ENCODE measurements at regions not wholly inside any gene's neighbourhood (a gene's known extent, or its start where the extent isn't known, plus 50 kb on each side); places are given as distances from the start of the nearest gene placed in this dataset.

DNA sequence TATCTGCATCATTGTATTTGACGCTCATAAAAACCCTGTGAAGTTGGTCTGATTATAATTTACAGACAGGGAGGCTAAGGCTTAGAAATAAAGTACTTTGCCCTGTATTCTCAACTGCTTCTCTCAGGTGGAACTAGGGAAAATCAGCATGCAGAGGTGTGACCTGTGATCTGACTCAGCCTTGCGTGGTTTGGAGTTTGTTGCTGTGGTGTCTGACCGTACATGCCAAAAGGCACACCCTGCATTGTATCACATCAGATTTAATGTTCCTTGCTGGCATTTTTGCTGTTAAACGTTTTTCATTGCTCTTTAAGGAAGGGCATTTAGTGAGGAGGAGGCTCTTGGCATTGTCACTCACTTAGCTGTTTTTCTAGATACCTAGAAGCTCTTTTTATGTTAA, 58.8 kb upstream of the C1QTNF9B start:
- H3K4me3 ChIP-seq (ENCODE audit: control insufficient read depth in 1 of 7, extremely low read depth in 1 of 7, insufficient read depth in 4 of 7, low read depth in 2 of 7, low read length in 6 of 7), result no peak overlapping the region
- H3K27me3 ChIP-seq (replicated peaks in 2 of 5; ENCODE audit: control insufficient read depth in 4 of 5, insufficient read depth in 5 of 5, low read length in 4 of 5), result peaks cover 0 to 8% (median 0%) of the 10 kb centered on the region in 5 experiments
- H3K9me3 ChIP-seq (ENCODE audit: control extremely low read depth in 1 of 5, control insufficient read depth in 4 of 5, insufficient read depth in 2 of 5, low read depth in 1 of 5, low read length in 4 of 5), result no peaks in the 10 kb centered on the region
- H3K27ac ChIP-seq (ENCODE audit: insufficient read depth in 1 of 2, low read depth in 1 of 2, low read length in 2 of 2, poor library complexity in 1 of 2, severe bottlenecking in 2 of 2), result no peak overlapping the region
- H3K4me1 ChIP-seq (ENCODE audit: control extremely low read depth in 1 of 4, control insufficient read depth in 4 of 4, insufficient read depth in 4 of 4, low read length in 3 of 4), result no peaks in the 10 kb centered on the region
- WGBS (ENCODE audit: insufficient coverage), result 70% methylated on average over 2 of the region's 4 CpGs
- no peaks in the 10 kb centered on the region for H3K36me3 ChIP-seq (ENCODE audit: control insufficient read depth in 4 of 4, insufficient read depth in 4 of 4, low read length in 3 of 4)
- ChIA-PET POLR2A (no interaction called here), CTCF (interaction anchor here (0.8 to 1.2 kb wide), 3 partner anchors 9 to 64 kb away, joined by 3 to 6 read pairs (median 3); no protein-coding TSS in a partner anchor)
- DNase-seq, result no peak

GRCh38 chr13:23957981-23958380, 60.7 kb upstream of the C1QTNF9B start:
- H3K36me3 ChIP-seq (ENCODE audit: control insufficient read depth in 4 of 4, insufficient read depth in 4 of 4, low read length in 3 of 4), result no peaks in the 10 kb centered on the region
- H3K9me3 ChIP-seq (ENCODE audit: control extremely low read depth in 1 of 5, control insufficient read depth in 4 of 5, insufficient read depth in 2 of 5, low read depth in 1 of 5, low read length in 4 of 5), result no peaks in the 10 kb centered on the region
- ChIA-PET POLR2A (no interaction called here), CTCF (interaction anchor here (0.8 to 2.6 kb wide), 5 partner anchors 9 to 80 kb away, joined by 3 to 14 read pairs (median 3); no protein-coding TSS in a partner anchor)
- H3K27me3 ChIP-seq (replicated peaks in 2 of 5; ENCODE audit: control insufficient read depth in 4 of 5, insufficient read depth in 5 of 5, low read length in 4 of 5), result peaks cover 0 to 8% (median 0%) of the 10 kb centered on the region in 5 experiments
- WGBS (ENCODE audit: insufficient coverage), result 100% methylated on average over 1 of the region's 4 CpGs
- no peak overlapping the region for H3K27ac ChIP-seq (ENCODE audit: insufficient read depth in 1 of 2, low read depth in 1 of 2, low read length in 2 of 2, poor library complexity in 1 of 2, severe bottlenecking in 2 of 2)
- H3K4me3 ChIP-seq (ENCODE audit: control insufficient read depth in 1 of 7, extremely low read depth in 1 of 7, insufficient read depth in 4 of 7, low read depth in 2 of 7, low read length in 6 of 7), result no peak overlapping the region
- DNase-seq, result no peak
- H3K4me1 ChIP-seq (ENCODE audit: control extremely low read depth in 1 of 4, control insufficient read depth in 4 of 4, insufficient read depth in 4 of 4, low read length in 3 of 4), result no peaks in the 10 kb centered on the region

GRCh38 chr13:23959231-23959862, 62.0 kb upstream of the C1QTNF9B start:
- peaks cover 0 to 8% (median 0%) of the 10 kb centered on the region in 5 experiments for H3K27me3 ChIP-seq (replicated peaks in 2 of 5; ENCODE audit: control insufficient read depth in 4 of 5, insufficient read depth in 5 of 5, low read length in 4 of 5)
- no peak for DNase-seq
- no peak overlapping the region for H3K4me3 ChIP-seq (ENCODE audit: control insufficient read depth in 1 of 7, extremely low read depth in 1 of 7, insufficient read depth in 4 of 7, low read depth in 2 of 7, low read length in 6 of 7)
- no peaks in the 10 kb centered on the region for H3K4me1 ChIP-seq (ENCODE audit: control extremely low read depth in 1 of 4, control insufficient read depth in 4 of 4, insufficient read depth in 4 of 4, low read length in 3 of 4)
- no CpG with 5 or more reads among the region's 2 CpGs for WGBS (ENCODE audit: insufficient coverage)
- no peaks in the 10 kb centered on the region for H3K36me3 ChIP-seq (ENCODE audit: control insufficient read depth in 4 of 4, insufficient read depth in 4 of 4, low read length in 3 of 4)
- H3K9me3 ChIP-seq (ENCODE audit: control extremely low read depth in 1 of 5, control insufficient read depth in 4 of 5, insufficient read depth in 2 of 5, low read depth in 1 of 5, low read length in 4 of 5), result no peaks in the 10 kb centered on the region
- CTCF ChIA-PET, result interaction anchor here (0.6 to 4.3 kb wide), 10 partner anchors 8 to 81 kb away, joined by 3 to 32 read pairs (median 3); no protein-coding TSS in a partner anchor
- H3K27ac ChIP-seq (ENCODE audit: insufficient read depth in 1 of 2, low read depth in 1 of 2, low read length in 2 of 2, poor library complexity in 1 of 2, severe bottlenecking in 2 of 2), result no peak overlapping the region
- POLR2A ChIA-PET, result no interaction called here

DNA sequence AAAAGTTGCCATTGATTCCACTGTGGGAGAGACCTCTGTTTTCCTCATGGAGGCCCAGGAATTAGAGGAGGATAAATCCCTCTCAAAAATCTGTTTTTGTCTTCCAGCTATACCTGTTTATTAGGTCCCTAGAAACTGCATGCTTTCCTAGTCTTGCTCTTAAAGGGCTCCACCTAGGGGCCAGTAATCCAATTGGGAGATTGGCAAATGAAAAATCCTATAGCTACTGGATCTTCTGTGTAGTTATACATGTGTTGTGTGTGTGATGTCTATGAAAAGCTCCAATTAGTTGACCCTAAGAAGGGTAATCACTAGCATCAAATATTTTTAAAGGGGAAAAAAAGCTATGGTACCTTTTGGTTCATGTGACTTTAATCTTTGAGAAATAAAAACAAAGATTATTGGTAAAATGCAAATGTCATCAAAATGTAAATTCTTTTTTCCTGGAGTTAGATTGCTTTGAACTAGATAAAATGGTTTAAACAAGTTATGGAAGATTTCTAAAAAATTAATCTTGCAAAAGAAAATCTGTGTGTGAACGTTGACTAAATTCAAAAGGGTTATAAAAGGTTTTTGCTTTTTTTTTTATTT, 63.4 kb upstream of the C1QTNF9B start:
- Histone ChIP-seq H3K27ac (ENCODE audit: insufficient read depth in 1 of 2, low read depth in 1 of 2, low read length in 2 of 2, poor library complexity in 1 of 2, severe bottlenecking in 2 of 2) (no peak overlapping the region), H3K27me3 (replicated peaks in 2 of 5; ENCODE audit: control insufficient read depth in 4 of 5, insufficient read depth in 5 of 5, low read length in 4 of 5) (peaks cover 0 to 7% (median 0%) of the 10 kb centered on the region in 5 experiments), H3K4me1 (ENCODE audit: control extremely low read depth in 1 of 4, control insufficient read depth in 4 of 4, insufficient read depth in 4 of 4, low read length in 3 of 4) (no peaks in the 10 kb centered on the region), H3K4me3 (ENCODE audit: control insufficient read depth in 1 of 7, extremely low read depth in 1 of 7, insufficient read depth in 4 of 7, low read depth in 2 of 7, low read length in 6 of 7) (no peak overlapping the region), H3K9me3 (ENCODE audit: control extremely low read depth in 1 of 5, control insufficient read depth in 4 of 5, insufficient read depth in 2 of 5, low read depth in 1 of 5, low read length in 4 of 5) (no peaks in the 10 kb centered on the region), H3K36me3 (ENCODE audit: control insufficient read depth in 4 of 4, insufficient read depth in 4 of 4, low read length in 3 of 4) (no peaks in the 10 kb centered on the region)
- CTCF ChIA-PET, result interaction anchor here (1.2 to 4.3 kb wide), 7 partner anchors 9 to 500 kb away, joined by 3 to 32 read pairs (median 4); no protein-coding TSS in a partner anchor
- DNase-seq, result peak; percentile 23 to 46 (median 43)
- WGBS (ENCODE audit: insufficient coverage), result 80% methylated on average over 1 of the region's 1 CpG
- POLR2A ChIA-PET, result no interaction called here

DNA sequence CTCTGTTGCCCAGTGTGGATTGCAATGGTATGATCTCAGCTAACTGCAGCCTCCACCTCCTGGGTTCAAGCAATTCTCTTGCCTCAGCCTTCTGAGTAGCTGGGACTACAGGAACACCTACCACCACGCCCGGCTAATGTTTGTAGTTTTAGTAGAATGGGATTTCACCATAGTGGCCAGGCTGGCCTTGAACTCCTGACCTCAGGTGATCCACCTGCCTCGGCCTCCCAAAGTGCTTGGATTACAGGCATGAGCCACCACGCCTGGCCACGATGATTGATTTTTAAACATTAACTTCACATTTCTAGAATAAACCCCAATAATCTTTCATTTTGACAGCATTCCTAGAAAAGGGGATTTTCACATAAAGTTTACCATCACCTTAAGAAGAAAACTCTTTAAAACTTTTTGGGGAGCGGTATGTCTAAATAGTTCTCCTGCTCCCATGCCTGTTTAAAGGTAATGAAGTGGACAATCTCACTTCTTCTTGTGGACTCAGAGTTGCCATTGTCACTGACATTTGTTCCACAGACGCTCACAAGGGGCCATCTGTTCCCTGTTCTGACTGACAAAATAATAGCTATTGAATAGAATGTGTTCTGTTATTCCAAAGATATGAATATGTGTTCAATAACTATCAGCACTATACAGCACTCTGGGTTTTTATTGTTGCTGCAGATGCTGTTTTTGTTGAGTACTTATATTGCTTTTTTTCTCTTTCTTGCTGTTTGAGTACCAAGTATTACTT, 66.1 kb upstream of the C1QTNF9B start:
- no peak overlapping the region for H3K4me3 ChIP-seq (ENCODE audit: control insufficient read depth in 1 of 7, extremely low read depth in 1 of 7, insufficient read depth in 4 of 7, low read depth in 2 of 7, low read length in 6 of 7)
- no peak overlapping the region for H3K27ac ChIP-seq (ENCODE audit: insufficient read depth in 1 of 2, low read depth in 1 of 2, low read length in 2 of 2, poor library complexity in 1 of 2, severe bottlenecking in 2 of 2)
- ChIA-PET POLR2A (interaction anchor here (0.8 kb wide), 1 partner anchor 10 kb away, joined by 4 read pairs; no protein-coding TSS in a partner anchor), CTCF (interaction anchor here (1.5 kb wide), 1 partner anchor 56 kb away, joined by 3 read pairs; no protein-coding TSS in a partner anchor)
- H3K36me3 ChIP-seq (ENCODE audit: control insufficient read depth in 4 of 4, insufficient read depth in 4 of 4, low read length in 3 of 4), result no peaks in the 10 kb centered on the region
- DNase-seq, result no peak
- H3K27me3 ChIP-seq (replicated peaks in 2 of 5; ENCODE audit: control insufficient read depth in 4 of 5, insufficient read depth in 5 of 5, low read length in 4 of 5), result peaks cover 0 to 5% (median 0%) of the 10 kb centered on the region in 5 experiments
- no peaks in the 10 kb centered on the region for H3K9me3 ChIP-seq (ENCODE audit: control extremely low read depth in 1 of 5, control insufficient read depth in 4 of 5, insufficient read depth in 2 of 5, low read depth in 1 of 5, low read length in 4 of 5)
- 98% methylated on average over 6 of the region's 7 CpGs for WGBS (ENCODE audit: insufficient coverage)
- H3K4me1 ChIP-seq (ENCODE audit: control extremely low read depth in 1 of 4, control insufficient read depth in 4 of 4, insufficient read depth in 4 of 4, low read length in 3 of 4), result no peaks in the 10 kb centered on the region

DNA sequence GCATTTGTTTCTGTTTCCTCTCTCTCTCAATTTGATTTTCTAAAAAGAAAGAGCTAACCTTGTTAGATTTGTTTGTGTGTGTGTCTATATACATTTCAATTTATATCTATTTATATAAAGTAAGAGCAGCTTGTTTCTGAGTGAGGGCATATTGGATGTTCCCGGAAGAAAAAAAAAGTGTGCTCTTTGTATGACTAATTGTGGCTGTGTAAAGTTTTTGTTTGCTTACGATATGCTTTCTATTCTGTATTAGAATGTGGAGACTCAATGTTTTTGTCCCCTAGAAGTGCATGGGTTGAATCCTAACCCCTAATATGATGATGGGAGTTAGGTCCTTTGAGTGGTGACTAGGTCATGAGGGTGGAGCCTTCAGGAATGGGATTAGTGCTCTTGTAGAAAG, 66.6 kb upstream of the C1QTNF9B start:
- peaks cover 0 to 5% (median 0%) of the 10 kb centered on the region in 5 experiments for H3K27me3 ChIP-seq (replicated peaks in 2 of 5; ENCODE audit: control insufficient read depth in 4 of 5, insufficient read depth in 5 of 5, low read length in 4 of 5)
- H3K4me3 ChIP-seq (ENCODE audit: control insufficient read depth in 1 of 7, extremely low read depth in 1 of 7, insufficient read depth in 4 of 7, low read depth in 2 of 7, low read length in 6 of 7), result no peak overlapping the region
- H3K4me1 ChIP-seq (ENCODE audit: control extremely low read depth in 1 of 4, control insufficient read depth in 4 of 4, insufficient read depth in 4 of 4, low read length in 3 of 4), result no peaks in the 10 kb centered on the region
- POLR2A ChIA-PET, result interaction anchor here (0.8 kb wide), 1 partner anchor 10 kb away, joined by 4 read pairs; no protein-coding TSS in a partner anchor
- H3K9me3 ChIP-seq (ENCODE audit: control extremely low read depth in 1 of 5, control insufficient read depth in 4 of 5, insufficient read depth in 2 of 5, low read depth in 1 of 5, low read length in 4 of 5), result no peaks in the 10 kb centered on the region
- no peak for DNase-seq
- no CpG with 5 or more reads among the region's 2 CpGs for WGBS (ENCODE audit: insufficient coverage)
- CTCF ChIA-PET, result interaction anchor here (1.5 kb wide), 1 partner anchor 56 kb away, joined by 3 read pairs; no protein-coding TSS in a partner anchor
- H3K27ac ChIP-seq (ENCODE audit: insufficient read depth in 1 of 2, low read depth in 1 of 2, low read length in 2 of 2, poor library complexity in 1 of 2, severe bottlenecking in 2 of 2), result no peak overlapping the region
- H3K36me3 ChIP-seq (ENCODE audit: control insufficient read depth in 4 of 4, insufficient read depth in 4 of 4, low read length in 3 of 4), result no peaks in the 10 kb centered on the region
